GM19025 (cell line): ENCODE measurements at regions not wholly inside any gene's neighbourhood (a gene's known extent, or its start where the extent isn't known, plus 50 kb on each side); places are given as distances from the start of the nearest gene placed in this dataset.

ENCODE experiments used
- ATAC-seq: cut with Tn5 transposase; IDR thresholded peaks from one replicate; pipeline ENCODE4 v1.9.1; 2021; ENCODE audit warnings: mild to moderate bottlenecking, low read depth, moderate library complexity; ENCODE audit not compliant: unreplicated experiment

DNA sequence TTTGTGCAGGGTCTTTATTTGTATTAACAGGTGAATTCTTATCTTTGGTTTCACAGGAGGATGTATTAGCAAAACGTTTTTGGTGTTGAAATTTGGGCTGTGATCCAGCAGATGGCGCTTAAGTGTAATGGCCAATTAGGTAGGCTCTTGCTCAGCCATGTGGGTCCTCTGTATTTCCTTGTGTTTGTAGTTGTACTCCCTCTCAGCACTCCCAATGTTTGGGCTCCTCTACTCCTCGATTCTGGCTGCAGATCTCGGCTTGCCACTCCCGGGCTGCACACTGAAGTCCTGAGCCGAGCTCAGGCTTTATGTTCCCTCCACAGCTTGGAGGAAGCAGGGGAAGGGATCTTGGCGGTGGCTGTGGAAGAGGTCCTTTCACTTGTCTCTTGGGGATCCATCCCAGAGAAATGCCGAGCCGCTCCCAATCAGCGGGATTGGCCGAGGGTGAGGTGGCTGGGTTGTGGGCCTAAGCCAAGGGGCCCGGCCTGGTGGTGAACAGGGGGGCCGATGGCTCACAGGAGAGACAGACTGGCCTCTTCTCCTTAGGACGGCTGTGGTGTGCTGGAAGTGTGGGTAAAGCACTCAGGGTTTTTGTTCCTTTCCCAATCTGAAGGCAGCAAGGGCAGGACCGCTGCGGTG lies 133.7 kb downstream of the AEBP2 start:
- ATAC-seq = no peak

GRCh38 chr12:19573866-19574265 lies 134.6 kb downstream of the AEBP2 start:
- no peak for ATAC-seq

DNA sequence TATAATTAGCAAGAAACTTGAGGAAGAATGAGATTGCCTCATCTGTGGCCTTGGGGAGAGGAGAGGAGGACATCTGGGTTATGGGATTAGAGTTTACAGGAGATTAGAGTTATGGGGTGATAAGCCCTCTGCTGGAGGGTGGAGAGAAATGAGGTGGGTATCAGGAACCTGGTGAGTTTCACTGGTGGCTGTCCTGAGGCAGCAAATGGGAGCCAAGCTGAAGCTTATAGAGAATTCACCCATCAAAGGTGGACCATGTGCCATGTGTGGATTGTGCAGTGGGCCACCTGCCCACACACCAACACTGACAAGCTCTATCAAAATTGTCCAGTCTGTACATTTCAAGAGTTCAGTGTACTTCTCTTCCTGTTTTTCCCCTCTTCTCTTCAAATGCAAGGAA lies 135.3 kb downstream of the AEBP2 start:
- no peak for ATAC-seq

GRCh38 chr12:19575337-19576243 lies 136.3 kb downstream of the AEBP2 start:
- no peak for ATAC-seq

GRCh38 chr12:19576506-19577280 lies 137.4 kb downstream of the AEBP2 start:
- no peak for ATAC-seq

DNA sequence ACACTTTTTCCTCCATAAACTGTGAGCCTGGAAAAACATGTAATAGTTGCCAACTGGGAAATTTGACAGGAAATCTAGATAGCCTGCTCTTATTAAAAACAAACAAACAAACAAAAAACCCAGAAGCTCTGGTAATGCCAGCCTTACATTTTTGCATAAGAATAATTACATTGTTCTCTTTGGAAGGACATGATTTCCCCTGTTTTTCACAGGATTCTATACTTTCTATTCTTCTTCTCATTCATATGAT lies 137.9 kb downstream of the AEBP2 start:
- no peak for ATAC-seq

DNA sequence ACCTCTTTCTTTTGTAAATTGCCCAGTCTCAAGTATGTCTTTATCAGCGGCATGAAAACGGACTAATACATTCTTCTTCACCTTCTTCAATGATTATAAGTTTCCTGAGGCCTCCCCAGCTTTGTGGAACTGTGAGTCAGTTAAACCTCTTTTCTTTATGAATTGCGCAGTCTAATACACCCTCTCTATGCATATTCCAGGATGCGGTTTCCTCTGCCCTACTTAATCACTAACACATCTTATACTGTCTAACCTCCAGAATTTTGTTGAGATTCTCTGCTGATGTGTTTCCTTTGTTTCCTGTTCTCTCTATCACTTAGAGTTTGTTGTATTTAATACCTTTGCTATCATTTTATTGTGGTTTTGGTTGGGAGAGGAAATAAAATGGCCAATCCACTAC lies 145.4 kb downstream of the AEBP2 start:
- no peak for ATAC-seq

GRCh38 chr12:19588951-19589350 lies 149.7 kb downstream of the AEBP2 start:
- no peak for ATAC-seq

GRCh38 chr12:19591951-19592350 lies 152.7 kb downstream of the AEBP2 start:
- no peak for ATAC-seq

GRCh38 chr12:19596434-19597166 lies 157.3 kb downstream of the AEBP2 start:
- no peak for ATAC-seq

GRCh38 chr12:19597167-19598026 lies 158.1 kb downstream of the AEBP2 start:
- ATAC-seq = no peak

- no peak for ATAC-seq
Observed at GRCh38 chr12:19605720-19606119, 166.4 kb downstream of the AEBP2 start.

DNA sequence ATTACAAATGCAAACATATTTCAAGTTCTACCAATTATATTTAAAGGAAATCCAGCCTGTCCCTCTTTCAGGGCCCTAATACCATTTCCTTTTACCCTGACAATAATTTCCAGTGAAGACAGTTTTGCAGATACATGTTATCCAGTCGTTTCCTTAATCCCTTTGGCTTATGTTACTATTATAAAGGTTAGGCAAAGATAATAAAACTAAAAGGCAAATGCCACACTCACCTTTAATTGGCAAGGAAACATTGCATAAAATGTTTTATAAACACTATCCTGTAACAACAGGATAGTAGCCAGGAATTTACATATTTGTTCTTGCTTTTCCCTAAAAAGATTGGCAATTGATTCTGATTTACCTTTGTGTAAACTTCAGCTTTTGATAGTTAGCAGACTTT lies 168.7 kb downstream of the AEBP2 start:
- no peak for ATAC-seq

DNA sequence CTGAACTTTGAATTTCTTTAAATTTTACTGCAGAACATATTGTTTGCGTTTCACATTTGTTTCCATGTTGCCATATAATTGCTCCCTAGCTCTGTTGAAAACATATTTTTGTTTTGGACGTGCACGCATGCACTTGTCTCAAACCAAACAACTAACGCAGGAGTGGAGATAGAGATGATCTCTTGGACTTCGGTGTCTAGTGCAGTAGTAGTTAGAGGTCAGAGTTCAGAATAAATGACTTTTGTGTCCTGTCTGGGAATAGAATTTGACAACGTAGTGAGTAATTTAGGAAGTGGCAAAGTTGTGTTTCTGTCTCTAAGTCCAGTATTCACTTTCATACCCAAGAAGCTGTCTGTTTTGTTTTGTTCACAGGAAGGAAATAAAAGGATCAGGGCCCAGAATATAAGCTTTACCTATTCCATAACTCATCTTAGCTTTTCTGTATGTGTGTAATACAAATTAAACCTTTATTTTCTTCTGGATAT lies 173.8 kb downstream of the AEBP2 start:
- ATAC-seq = no peak

DNA sequence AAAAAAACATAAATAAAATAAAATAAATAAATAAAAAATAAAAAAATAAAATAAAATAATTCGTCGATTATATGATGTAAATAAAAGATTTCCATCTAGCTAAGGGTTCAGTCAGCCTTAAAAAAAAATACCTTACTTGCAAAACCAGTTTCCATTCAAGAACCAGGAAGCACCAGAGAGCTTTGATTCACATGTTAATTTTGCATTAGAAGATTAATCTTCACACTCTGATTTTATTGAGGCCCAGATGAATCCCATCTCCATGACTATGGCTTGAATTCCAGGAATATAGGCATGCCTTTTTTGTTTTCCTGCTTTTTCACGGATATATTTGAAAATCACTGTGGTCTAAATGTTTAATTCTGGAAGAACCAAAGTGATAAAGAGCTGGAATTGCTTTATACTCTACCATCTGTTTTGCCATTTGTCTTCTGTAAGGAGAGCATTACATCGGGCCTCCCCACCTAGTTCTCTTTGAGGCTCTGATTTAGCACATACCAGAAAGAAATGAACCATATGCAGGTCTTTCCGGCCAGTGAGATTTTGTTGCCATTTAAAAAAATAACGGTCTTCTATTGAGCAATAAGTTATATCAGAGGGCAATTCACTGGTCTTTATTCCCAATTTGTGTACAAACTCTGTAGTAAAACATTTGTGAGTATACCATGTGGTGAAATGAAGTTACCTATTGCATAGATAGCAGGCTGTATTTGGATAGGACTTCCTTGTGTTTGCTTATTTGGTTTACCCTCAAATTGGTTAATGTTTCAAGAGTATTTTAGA lies 175.5 kb downstream of the AEBP2 start:
- ATAC-seq = no peak

DNA sequence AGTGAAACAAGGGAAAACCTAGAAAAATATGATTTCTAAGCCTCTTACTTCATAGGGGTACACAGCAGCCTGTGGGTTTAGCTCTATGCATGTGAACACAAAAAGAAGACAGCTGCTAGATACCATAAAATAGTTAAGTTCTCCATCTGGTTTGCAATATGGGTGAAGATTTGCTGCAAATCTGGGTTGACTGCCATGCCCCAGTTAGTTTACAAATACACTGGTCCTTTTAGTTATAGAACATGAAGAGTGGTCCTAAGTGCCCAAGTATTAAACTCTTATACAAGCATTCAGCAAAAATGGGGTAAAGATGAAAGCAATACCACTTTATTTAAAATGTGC lies 176.1 kb downstream of the AEBP2 start:
- no peak for ATAC-seq

DNA sequence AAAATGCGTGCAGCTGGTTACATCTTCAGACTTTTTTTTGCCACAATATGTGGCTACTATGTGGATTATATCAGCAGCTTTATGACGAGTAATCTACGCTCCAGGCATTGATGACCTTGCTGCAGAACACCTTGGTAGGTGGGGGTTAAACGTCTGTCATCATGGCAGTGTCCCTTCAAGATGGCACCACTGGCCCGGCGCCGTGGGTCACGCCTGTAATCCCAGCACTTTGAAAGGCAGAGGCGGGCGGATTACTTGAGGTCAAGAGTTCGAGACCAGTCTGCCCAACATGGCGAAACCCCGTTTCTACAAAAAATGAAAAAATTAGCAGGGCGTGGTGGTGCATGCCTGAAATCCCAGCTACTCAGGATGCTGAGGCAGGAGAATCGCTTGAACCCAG lies 177.5 kb downstream of the AEBP2 start:
- ATAC-seq = no peak

- no peak for ATAC-seq
Observed at GRCh38 chr12:19620222-19620621, 180.9 kb downstream of the AEBP2 start.

DNA sequence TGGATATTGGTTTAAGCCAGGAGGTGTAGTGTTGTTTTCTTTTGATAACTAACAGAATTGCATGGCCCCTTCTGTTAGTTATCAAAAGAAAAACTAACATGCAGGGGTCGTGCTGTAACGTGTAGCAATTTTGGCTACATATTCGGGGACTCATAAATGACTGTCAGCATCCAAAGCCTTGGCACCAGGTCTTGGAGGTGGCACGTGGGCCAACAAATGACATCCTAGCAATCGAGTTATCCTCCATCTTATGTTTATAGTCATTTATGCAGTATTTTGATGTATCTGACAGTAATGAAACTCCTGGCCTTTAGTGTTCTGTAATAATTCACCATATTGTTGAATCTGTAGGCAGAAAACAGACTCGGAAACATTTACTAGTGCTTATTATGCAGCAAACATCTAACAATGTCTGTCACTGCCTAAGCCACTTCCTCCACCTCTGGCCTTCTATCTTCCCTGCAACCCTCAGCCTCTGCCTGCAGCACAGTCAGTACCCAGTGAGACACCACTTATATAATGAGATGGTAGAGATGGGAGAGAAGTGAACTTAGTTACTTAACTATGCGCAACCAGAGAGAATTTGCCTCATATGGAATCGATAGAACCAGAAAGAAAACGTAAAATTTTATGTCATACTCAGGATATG lies 184.6 kb downstream of the AEBP2 start:
- no peak for ATAC-seq
